Amniotic epithelial cell (primary cell): ENCODE measurements at regions not wholly inside any gene's neighbourhood (a gene's known extent, or its start where the extent isn't known, plus 50 kb on each side); places are given as distances from the start of the nearest gene placed in this dataset.

ENCODE experiments used
- DNase-seq: peaks from one replicate; pipeline ENCODE4 v3.0.0-alpha.2; 2010; ENCODE audit warnings: low read depth

DNA sequence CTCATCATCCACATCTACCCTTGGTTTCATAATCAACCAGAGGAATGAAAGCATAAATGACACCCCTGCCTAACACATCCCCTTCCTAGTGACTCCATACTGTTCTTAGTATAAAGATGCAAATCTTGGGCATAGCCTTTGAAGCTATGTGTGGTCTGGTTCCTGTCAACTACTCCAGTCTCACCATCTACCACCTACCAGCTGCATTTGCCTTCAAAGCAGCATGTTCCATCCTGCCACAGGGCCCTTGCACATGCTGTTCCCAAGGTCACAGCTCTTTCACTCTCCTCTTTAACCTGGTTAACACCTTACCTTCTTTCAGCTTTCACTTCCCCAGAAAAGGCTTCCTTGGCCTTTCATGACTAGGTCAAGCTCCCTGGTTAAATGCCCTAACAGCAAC lies 62.3 kb upstream of the ARHGEF3 start:
- DNase-seq = no peak

DNA sequence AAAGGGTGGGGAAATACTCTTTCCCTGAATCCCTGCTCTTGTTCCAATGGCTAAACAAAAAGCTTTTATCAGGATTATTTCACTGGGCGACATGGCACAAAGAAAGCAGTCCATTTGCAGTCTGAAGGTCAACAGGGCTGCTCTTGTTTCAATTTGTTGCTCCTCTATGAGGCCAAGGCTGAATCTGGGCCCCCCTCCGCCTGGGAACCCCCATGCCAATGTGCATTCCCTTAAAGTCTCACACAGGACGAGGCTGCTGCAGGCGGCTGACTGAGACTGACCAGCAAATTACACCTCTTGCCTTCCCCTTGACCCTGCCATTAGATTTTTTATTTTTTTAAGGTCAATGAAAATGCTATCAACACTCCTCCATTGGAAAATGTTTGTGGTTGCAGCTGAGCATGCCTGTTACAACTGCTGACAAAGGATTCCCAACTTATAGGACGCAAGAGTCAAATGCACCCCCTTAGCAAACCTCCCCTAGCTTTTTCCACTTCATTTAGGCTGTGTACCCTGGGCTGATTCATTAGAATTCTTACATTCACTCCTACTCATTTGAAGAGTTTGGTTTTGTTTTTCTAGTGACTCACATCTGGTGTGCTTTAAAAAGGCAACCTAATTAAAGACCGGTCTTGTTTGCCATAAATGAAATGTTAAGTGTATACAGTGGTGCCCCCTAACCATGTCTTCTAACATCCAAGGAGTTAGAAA lies 60.8 kb upstream of the ARHGEF3 start:
- DNase-seq = peak; percentile 86

DNA sequence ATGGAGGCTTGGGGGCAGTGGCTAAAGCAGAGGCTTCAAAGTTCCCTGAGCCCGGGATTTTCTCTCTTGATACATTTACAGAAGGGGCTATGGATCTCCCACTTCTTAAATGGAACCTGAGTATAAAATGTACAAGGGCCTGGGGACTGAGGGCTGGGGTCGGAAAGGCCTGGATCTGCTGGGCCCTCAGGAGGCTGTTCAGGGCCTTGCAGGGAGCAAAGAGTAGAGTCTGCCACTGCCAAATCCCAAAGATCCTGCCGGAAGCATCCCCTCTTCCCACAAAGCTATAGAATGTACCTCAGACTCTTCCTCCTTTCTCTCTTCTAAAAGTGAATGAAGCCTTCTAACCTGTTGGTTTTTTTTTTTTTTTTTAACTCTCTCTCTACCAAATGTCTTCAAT lies 59.8 kb upstream of the ARHGEF3 start:
- no peak for DNase-seq

DNA sequence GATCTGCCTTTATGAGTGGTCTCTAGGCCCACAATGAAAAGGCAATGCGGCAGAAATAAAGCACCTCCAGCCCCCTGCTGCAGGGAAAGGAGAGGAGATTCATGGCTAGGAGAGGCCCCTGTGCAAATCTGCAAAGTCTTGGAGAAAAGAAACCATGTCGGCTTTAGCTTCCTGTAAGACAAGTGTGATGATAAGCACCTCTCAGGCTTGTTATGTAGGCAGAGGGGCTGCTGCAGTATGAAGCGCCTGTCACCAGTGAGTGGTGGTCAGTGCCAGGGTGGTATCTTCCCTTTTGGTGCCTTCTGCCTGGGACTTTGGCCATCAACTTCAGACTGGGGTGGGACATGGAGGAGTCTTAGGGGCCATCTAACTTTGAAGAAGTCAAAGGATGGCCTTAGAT lies 59.2 kb upstream of the ARHGEF3 start:
- no peak for DNase-seq

DNA sequence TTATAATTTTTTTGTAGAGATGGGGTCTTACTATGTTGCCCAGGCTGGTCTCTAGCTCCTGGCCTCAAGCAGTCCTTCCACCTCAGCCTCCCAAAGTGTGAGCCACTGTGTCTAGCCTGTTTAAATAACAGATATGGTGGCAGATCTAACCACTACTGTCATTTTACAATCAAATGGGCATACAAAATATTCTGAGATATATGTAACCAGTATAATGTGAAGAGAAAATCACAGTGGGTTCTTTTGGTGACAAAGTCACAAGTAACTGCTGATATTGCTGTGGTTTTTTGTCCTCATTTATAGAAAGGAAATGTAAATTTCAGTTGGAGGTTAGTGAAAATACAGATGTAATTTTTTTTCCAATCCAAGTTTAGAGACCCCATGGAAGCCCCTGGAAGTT lies 58.6 kb upstream of the ARHGEF3 start:
- no peak for DNase-seq

DNA sequence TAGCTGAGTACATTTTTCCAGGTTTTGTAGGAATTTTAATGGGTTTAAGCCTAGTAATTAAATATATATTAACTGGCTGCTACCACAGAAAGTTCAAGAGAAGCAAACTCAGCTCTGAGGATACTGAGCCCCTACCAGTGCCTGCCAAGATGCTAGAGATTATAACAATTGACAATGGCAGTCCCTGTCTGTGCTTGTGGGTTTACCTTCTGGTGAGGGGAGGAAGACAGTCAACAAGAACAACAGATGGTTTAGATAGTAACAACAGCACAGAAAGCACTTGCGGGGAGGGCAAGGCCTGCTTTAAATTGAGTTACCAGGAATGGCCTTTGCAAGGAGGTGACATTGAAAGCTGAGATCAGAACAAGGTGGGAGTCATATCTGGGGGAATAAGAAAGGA lies 56.6 kb upstream of the ARHGEF3 start:
- no peak for DNase-seq

DNA sequence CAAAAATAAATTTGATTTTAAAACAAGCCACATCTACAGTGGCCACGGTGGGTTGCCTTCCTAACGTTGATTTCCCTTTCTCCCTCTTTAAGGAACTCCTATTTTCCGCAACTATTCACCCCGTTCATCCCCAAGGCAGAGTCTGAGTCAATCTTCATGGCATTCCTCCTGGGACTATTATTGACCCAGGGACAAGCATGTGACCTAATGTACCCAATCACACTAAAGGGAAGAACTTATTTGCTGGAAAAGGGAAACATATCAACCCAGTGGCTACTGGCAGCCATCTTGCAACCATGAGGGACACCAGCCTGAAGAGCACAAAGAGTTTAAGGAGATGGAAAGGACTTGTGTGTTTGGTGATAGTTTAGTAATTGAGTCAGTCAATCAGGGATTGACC lies 55.4 kb upstream of the ARHGEF3 start:
- no peak for DNase-seq

DNA sequence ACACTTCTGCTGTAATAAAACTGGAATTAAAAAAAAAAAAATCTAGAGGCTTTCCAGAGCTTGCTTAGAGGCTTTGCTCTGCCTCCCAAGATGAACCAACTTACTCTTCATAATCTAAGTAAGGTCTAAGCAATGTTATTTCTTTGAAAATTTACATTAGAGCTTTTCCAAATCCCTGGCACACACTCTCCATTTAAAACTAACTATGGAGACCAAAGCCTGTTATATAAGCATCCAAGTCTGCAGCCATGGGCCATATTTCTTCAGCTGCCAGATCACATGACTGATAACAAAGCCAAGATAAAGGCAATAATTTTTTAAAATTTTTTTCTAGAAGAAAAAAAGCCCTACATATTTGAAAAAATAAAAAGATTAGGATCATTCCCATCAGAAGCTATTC lies 55.0 kb upstream of the ARHGEF3 start:
- DNase-seq = peak; percentile 57

DNA sequence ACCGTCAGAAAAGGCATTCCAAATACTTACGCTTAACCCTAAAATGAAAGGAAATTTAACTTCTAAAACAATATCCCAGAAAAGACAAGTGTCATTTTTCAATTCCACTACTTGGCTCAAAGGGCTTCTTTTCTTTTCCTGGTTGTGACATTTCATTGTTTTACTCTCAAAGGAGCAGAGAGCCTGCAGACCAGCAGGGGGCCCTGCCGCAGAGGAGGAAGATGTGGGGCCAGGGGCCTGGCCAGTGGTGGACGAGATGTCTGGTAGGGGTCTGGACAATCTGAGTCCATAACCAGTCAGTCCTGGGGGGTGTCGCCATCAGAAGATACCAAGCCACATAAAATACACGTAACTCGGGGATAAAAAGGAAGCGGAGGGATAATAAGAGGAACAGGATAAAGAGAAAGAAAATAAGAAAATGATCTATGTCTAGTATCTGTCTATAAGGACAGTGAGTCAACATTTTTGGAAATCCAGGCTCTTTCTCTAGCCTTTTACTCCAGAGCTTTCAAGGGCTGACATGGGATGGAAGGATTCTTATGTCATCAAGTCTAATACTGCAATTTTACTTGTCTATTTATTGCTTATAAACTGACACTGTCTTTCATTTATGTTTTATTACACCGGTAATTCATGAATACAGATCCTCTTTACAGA lies 54.2 kb upstream of the ARHGEF3 start:
- peak; percentile 60 for DNase-seq

DNA sequence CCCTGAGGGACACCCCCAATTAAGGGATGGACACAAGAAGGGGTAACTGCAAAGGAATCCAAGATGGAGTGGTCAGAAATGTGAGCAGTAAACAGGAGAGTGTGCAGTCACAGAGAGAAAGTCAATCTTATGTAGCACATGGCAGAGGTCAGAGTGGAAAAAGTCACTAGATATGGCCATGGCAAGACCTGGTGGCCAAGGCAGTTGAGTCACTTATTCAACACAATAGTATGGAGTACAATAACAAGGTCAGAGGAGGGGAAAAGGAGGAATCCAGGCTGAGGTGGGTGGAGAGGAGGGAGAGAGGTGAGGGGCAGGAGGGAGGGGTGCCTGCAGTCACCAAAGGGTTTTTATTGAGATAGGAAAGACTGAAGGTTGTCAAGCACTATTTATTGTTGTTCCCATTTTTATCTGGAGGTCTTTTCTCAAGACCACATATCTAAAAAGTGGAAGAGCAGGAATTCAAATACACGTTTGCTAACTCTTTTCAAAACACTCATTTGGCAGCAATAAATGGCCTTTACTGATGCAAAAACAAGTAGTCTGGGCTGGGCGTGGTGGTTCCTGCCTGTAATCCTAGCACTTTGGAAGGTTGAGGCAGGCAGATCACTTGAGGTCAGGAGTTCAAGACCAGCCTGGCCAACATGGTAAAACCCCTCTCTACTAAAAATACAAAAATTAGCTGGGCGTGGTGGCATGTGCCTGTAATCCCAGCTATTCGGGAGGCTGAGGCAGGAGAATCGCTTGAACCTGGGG lies 53.3 kb upstream of the ARHGEF3 start:
- DNase-seq = no peak

DNA sequence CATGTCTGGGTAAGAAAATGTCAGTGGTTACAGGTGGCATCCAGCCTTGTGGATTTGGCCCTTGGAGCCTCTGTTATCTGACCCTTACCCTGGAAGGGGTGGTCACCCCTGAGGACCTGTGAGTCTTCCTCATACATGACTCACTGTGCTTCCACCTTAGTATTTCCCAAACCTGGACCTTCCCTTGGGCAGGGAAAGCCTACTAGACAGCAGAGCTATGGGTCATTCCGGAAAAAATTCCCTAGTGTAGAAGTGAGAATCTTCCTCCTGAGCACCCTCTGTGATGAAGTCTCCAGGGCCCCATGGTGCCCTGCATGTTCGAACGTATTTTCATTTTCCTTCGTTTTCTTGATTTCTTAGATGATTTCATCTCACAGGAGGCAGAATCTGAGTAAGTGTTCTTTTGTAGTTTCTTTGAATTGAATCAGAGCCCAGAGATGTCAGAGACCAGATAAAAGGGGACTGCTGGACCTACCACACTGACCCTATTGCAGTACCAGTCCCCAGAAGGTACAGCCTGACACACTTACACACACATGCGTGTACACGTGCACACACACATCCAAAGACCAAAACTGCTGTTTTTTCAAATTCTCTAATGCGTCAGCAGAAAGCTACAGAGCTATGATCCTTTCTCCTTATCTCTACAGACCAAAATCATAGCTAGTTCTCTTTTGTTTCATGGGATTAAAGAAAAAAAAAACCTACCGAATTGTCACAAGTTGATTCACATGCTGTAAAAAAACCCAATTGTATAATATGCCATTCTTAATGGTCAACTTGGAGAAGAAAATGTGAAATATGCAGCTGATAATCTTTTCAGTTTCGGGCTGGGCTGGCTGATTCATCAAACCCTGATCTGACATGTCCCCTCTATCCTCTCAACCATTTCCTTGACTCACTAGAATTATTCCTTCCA lies 50.5 kb upstream of the ARHGEF3 start:
- peak; percentile 77 for DNase-seq
